Loucy (cell line): ENCODE measurements at regions not wholly inside any gene's neighbourhood (a gene's known extent, or its start where the extent isn't known, plus 50 kb on each side); places are given as distances from the start of the nearest gene placed in this dataset.

Experiments used
- H2AFZ ChIP-seq: fragments of 200-600 bp; sonication (generic); 2 replicates; pipeline ENCODE4 v1.6.0; 2016; ENCODE audit warnings: antibody characterized with exemption, mild to moderate bottlenecking, low read length, moderate library complexity
- H3F3A ChIP-seq: fragments of 200-600 bp; 2 replicates; pipeline ENCODE4 v1.6.0; 2016; ENCODE audit warnings: antibody characterized with exemption, low read depth, mild to moderate bottlenecking
- H3K27me3 ChIP-seq: fragments of 200-600 bp; sonication (generic); 2 replicates; pipeline ENCODE4 v1.6.1; 2014; ENCODE audit warnings: low read length, mild to moderate bottlenecking; ENCODE audit not compliant: insufficient read depth, poor library complexity, severe bottlenecking
- H3K36me3 ChIP-seq: fragments of 200-600 bp; sonication (generic); 2 replicates; pipeline ENCODE4 v1.6.1; 2016; ENCODE audit warnings: low read length; ENCODE audit not compliant: insufficient read depth
- H3K4me1 ChIP-seq: fragments of 200-600 bp; sonication (generic); 2 replicates; pipeline ENCODE4 v1.5.1; 2014; ENCODE audit warnings: low read length, mild to moderate bottlenecking; ENCODE audit not compliant: insufficient read depth, poor library complexity, severe bottlenecking
- H3K4me2 ChIP-seq: fragments of 200-600 bp; sonication (generic); 2 replicates; pipeline ENCODE4 v1.6.0; 2014; ENCODE audit warnings: antibody characterized with exemption, low read length, low read depth, mild to moderate bottlenecking; ENCODE audit not compliant: poor library complexity, severe bottlenecking
- H3K4me3 ChIP-seq: fragments of 200-600 bp; sonication (generic); 2 replicates; pipeline ENCODE4 v1.5.1; 2014; ENCODE audit warnings: low read length, mild to moderate bottlenecking, mixed read lengths; ENCODE audit not compliant: poor library complexity, severe bottlenecking
- H3K79me2 ChIP-seq: fragments of 200-600 bp; sonication (generic); 2 replicates; pipeline ENCODE4 v1.6.1; 2014; ENCODE audit warnings: low read length; ENCODE audit not compliant: insufficient read depth
- H3K9ac ChIP-seq: fragments of 200-600 bp; sonication (generic); 2 replicates; pipeline ENCODE4 v1.6.0; 2014; ENCODE audit warnings: mild to moderate bottlenecking, low read depth, low read length, moderate library complexity; ENCODE audit not compliant: poor library complexity, severe bottlenecking
- H3K9me2 ChIP-seq: fragments of 200-600 bp; sonication (generic); replicated peaks from 2 replicates; pipeline ENCODE4 v1.6.1; 2016; ENCODE audit warnings: low read depth, low read length, mixed read lengths
- H3K9me3 ChIP-seq: fragments of 200-600 bp; sonication (generic); 2 replicates; pipeline ENCODE4 v1.6.1; 2014; ENCODE audit warnings: mild to moderate bottlenecking, antibody characterized with exemption, low read length, low read depth; ENCODE audit not compliant: insufficient read depth
- H4K20me1 ChIP-seq: fragments of 200-600 bp; sonication (generic); 2 replicates; pipeline ENCODE4 v1.6.0; 2014; ENCODE audit warnings: antibody characterized with exemption, low read length, mild to moderate bottlenecking; ENCODE audit not compliant: insufficient read depth, poor library complexity, severe bottlenecking
- EZH2phosphoT487 ChIP-seq: fragments of 200-600 bp; IDR thresholded peaks from 2 replicates; pipeline ENCODE4 v1.6.1; 2018; ENCODE audit warnings: antibody characterized with exemption, mild to moderate bottlenecking, moderate library complexity, borderline replicate concordance
- TF ChIP-seq, protein P1 (sequence below): fragments of 200-600 bp; sonication (generic); conservative IDR thresholded peaks from 2 replicates; pipeline ENCODE4 v1.5.1; 2014; ENCODE audit warnings: mild to moderate bottlenecking, antibody characterized with exemption, low read length

DNA sequence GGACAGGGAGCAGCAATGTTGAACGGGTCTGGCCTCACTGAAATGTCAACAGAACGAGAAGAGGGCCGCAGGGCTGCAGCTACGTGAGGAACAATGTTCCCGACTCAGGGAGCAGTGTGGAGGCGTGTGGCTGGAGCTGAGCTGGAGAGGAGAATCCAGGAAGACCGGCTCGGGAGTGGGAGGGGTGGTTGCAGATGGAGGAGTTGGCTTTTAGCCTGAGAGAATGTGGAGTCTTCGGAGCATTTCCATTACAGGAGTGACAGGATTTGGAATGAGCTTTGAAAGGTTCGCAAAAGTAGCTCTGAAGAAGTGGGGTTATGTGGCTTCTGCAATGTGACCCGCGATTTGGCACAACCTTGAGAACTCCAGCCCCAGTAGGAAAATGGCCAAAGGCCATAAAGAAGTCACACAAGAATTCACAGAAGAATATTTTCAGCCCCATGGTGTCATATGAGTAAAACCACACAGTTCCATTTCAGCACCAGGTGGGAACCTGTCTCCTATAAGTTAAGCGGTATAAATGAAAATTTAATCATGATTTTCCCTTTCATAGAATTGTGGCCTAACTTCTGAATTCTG is 78.8 kb upstream of the NSMCE3 start:
- H3K9me2 ChIP-seq, result no peaks in the 10 kb centered on the region
- H3K79me2 ChIP-seq, result no peaks in the 10 kb centered on the region
- no peak overlapping the region for H3K9ac ChIP-seq
- H2AFZ ChIP-seq, result no peak overlapping the region
- H3K36me3 ChIP-seq, result no peaks in the 10 kb centered on the region
- H3K9me3 ChIP-seq, result no peaks in the 10 kb centered on the region
- H3K4me3 ChIP-seq, result no peak overlapping the region
- no peak for TF ChIP-seq EZH2phosphoT487
- TF ChIP-seq, protein P1, sequence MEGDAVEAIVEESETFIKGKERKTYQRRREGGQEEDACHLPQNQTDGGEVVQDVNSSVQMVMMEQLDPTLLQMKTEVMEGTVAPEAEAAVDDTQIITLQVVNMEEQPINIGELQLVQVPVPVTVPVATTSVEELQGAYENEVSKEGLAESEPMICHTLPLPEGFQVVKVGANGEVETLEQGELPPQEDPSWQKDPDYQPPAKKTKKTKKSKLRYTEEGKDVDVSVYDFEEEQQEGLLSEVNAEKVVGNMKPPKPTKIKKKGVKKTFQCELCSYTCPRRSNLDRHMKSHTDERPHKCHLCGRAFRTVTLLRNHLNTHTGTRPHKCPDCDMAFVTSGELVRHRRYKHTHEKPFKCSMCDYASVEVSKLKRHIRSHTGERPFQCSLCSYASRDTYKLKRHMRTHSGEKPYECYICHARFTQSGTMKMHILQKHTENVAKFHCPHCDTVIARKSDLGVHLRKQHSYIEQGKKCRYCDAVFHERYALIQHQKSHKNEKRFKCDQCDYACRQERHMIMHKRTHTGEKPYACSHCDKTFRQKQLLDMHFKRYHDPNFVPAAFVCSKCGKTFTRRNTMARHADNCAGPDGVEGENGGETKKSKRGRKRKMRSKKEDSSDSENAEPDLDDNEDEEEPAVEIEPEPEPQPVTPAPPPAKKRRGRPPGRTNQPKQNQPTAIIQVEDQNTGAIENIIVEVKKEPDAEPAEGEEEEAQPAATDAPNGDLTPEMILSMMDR, result no peak
- no peaks in the 10 kb centered on the region for H3F3A ChIP-seq
- no peaks in the 10 kb centered on the region for H4K20me1 ChIP-seq
- no peaks in the 10 kb centered on the region for H3K4me1 ChIP-seq
- H3K27me3 ChIP-seq, result no peaks in the 10 kb centered on the region
- H3K4me2 ChIP-seq, result no peak overlapping the region

DNA sequence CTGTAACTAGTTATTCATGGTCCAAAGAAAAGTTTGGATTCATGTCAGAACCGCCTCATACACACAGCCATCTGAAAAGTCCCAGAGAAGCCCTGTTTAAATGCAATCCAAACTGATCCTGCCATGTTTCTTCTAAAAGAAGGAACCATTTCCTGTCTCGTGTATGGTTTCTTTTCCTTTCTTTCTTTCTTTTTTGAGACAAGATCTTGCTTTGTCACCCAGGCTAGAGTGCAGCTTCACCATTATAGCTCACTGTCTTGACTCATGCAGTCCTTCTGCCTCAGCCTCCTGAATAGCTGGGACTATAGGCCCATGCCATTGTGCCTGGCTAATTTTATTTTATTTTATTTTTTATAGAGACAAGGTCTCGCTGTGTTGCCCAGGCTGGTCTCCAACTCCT is 77.4 kb upstream of the NSMCE3 start:
- no peaks in the 10 kb centered on the region for H3K9me3 ChIP-seq
- H3K9ac ChIP-seq, result no peak overlapping the region
- no peaks in the 10 kb centered on the region for H3F3A ChIP-seq
- no peak overlapping the region for H2AFZ ChIP-seq
- H3K79me2 ChIP-seq, result no peaks in the 10 kb centered on the region
- no peak overlapping the region for H3K4me2 ChIP-seq
- no peaks in the 10 kb centered on the region for H3K9me2 ChIP-seq
- H3K4me1 ChIP-seq, result no peaks in the 10 kb centered on the region
- H3K36me3 ChIP-seq, result no peaks in the 10 kb centered on the region
- H3K4me3 ChIP-seq, result no peak overlapping the region
- H3K27me3 ChIP-seq, result no peaks in the 10 kb centered on the region
- no peaks in the 10 kb centered on the region for H4K20me1 ChIP-seq
- no peak for TF ChIP-seq EZH2phosphoT487
- TF ChIP-seq, protein P1, result no peak

DNA sequence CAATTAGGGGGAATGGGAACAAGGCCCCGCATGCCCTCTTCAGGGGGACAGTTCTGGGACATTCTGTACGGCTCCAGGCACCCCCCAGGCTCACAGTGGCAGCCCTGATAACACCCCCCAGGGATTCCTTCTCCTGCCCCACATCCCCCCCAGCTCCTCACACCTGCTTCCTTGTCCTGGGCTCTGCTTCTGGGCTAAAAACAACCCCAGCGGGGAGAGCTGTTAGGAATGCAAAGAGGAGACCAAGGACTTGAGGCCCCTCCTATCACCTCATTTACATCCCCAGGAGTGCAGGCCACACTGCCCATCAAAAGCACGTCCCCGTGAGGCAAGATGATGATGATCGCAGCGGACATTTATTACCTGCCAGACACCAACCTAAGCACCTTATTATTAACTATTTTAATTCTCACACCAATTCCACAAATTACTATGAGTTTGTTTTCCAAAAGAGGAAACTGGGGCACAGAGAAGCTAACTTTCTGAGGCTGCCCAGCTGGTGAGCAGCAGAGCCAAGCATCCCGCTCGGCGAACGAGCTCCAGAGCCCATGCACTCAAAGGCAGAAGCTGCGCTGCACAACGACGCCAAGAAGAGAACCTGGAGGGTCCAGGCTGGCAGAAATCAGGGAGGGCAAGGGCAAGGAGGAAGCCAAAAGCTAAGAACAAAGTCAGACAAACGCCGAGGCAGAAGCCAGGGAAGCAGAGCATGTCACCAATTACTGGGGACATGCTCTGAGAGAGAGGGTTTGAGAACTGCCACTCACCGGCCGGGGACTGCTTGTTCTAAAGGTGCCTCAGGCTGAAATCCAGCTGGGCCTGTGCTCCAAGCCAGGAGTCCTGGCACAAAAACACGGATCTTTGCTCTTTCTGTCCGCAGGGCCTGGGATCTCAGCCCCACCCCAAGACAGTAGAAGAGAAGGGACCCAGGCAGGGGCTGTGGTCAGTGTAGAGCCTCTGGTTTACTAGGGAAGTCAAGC is 76.2 kb upstream of the NSMCE3 start:
- Histone ChIP-seq H3K4me3 (no peak overlapping the region), H2AFZ (no peak overlapping the region)

More for the DNA sequence above, 76.2 kb upstream of the NSMCE3 start:
- Histone ChIP-seq H3K9me3 (no peaks in the 10 kb centered on the region), H3K36me3 (no peaks in the 10 kb centered on the region), H3K27me3 (no peaks in the 10 kb centered on the region), H3F3A (no peaks in the 10 kb centered on the region), H4K20me1 (no peaks in the 10 kb centered on the region), H3K4me1 (no peaks in the 10 kb centered on the region), H3K79me2 (no peaks in the 10 kb centered on the region), H3K9me2 (no peaks in the 10 kb centered on the region), H3K9ac (no peak overlapping the region), H3K4me2 (no peak overlapping the region)
- TF ChIP-seq, protein P1, result no peak
- no peak for TF ChIP-seq EZH2phosphoT487
